Neural progenitor cell (in vitro differentiated cells): ENCODE measurements at regions not wholly inside any gene's neighbourhood (a gene's known extent, or its start where the extent isn't known, plus 50 kb on each side); places are given as distances from the start of the nearest gene placed in this dataset.

ENCODE experiments used
- CTCF ChIP-seq: fragments of 200-600 bp; sonication (generic); IDR thresholded peaks from 2 replicates; pipeline ENCODE4 v1.5.1; 2017; ENCODE audit warnings: antibody characterized with exemption, mild to moderate bottlenecking
- EZH2 ChIP-seq: fragments of 200-600 bp; sonication (generic); IDR thresholded peaks from 2 replicates; pipeline ENCODE4 v1.6.1; 2017; ENCODE audit warnings: antibody characterized with exemption, mild to moderate bottlenecking, moderate library complexity

DNA sequence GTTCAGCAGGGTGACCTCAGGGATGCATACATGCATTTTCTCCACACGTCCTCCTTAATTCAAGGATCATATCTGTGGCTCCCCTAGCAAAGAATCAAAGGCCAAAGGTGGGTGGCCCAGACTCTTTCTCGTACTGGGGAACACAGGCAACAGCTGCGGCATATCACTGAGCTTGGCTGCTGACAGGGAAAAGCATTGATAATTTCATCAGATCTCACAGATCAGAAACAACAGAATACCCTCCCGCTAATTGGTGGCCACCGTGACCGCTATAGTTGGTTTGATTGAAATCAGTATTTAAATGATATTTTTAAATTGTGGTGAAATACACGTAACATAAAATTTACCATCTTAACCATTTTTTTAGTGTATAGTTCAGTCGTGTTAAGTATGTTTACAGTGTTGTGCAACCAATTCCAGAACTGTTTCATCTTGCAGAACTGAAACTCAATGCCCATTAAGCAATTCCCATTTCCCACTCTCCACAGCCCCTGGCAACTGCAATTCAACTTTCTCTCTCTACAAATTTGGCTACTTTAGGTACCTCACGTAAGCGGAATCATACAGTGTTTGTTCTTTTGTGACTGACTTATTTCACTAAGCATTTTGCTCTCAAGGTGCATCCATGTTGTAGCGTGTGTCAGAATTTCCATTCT, 74.7 kb upstream of the TMEM170B start:
- TF ChIP-seq CTCF, result no peak
- TF ChIP-seq EZH2, result no peak
